ENCODE measurements at regions not wholly inside any gene's neighbourhood (a gene's known extent, or its start where the extent isn't known, plus 50 kb on each side); places are given as distances from the start of the nearest gene placed in this dataset.

DNA sequence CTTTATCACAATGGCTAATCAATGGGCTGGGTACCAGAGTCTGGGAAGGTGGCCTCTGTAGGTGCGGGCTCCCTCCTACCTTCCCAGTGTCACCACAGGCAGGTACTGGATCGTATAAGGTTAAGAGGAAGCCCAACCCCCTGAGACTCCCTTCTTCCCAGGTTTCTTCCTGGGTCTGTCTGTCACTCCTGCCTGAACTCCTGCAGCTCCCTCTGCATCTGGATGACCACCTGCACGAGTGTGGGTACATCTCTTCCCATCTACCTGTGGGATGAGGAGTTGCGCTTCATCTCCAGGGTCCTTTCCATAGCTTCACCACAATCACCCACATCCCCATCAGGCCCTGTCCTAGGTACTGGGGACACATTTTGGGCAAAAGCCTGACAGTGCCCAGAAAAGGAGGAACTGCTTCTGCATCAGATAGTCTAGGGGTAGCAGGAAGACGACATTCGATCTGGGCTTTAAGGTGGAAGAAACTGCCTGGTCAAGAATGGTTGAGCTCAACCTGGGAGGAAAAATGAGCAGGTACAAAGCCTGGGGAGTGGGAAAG is 112.2 kb upstream of the ALDH1B1 start:
- Histone ChIP-seq H3K27me3 (no peaks in the 10 kb centered on the region), H3K36me3 (no peaks in the 10 kb centered on the region), H3K27ac (no peak overlapping the region), H3K4me3 (no peak overlapping the region), H3K9me3 (no peaks in the 10 kb centered on the region), H3K4me1 (no peaks in the 10 kb centered on the region)
- intact Hi-C loops (cut with DNase I; ENCODE audit: low total_unique reads) = no loop called here
- no peak for TF ChIP-seq POLR2AphosphoS5 (IDR thresholded peaks at IDR 0.05)
- no peak for TF ChIP-seq POLR2A (IDR thresholded peaks at IDR 0.05)
- TF ChIP-seq CTCF (IDR thresholded peaks at IDR 0.05) = no peak
- no peak for DNase-seq (ENCODE audit: low spot score in 2 of 2)

DNA sequence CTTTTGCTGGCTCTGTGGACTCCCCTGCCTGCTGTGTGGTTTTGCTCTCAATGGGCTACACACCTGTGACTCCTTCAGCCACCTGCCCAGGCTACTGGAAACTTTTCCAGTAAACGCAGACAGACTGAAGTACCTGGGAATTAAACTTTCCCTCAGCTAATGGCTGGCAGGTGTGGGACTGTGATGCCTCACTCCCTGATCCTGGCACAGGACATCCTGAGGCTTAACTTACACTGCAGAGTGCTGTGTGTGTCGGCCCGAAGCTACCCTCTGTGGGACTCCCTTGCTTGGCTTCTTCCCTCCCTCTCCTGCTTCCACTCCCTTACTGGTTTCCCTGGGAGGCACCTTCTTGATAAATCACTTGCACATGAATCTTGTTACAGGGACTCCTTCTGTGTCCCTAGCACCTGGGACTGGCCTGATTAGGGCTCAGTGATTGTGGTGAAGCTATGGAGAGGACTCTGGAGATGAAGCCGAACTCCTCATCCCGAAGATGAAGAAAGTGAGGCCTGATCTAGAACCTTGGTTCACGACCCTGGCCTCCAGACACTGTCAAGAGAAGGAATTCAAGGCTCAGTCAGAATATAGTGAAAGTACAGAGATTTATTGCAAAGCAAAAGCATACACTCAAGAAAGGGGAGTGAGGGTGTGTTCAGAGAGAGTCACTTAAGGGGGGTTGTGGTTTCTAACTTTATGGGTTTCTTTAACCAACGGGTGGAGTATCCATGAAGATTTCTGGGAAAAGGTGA is 113.4 kb upstream of the ALDH1B1 start:
- DNase-seq (ENCODE audit: low spot score in 2 of 2) = no peak
- Histone ChIP-seq H3K27me3 (no peaks in the 10 kb centered on the region), H3K27ac (no peak overlapping the region), H3K4me1 (no peaks in the 10 kb centered on the region), H3K4me3 (no peak overlapping the region), H3K9me3 (no peaks in the 10 kb centered on the region), H3K36me3 (no peaks in the 10 kb centered on the region)
- intact Hi-C loops (cut with DNase I; ENCODE audit: low total_unique reads) = no loop called here
- TF ChIP-seq CTCF (IDR thresholded peaks at IDR 0.05) (no peak), POLR2A (IDR thresholded peaks at IDR 0.05) (no peak), POLR2AphosphoS5 (IDR thresholded peaks at IDR 0.05) (no peak)

DNA sequence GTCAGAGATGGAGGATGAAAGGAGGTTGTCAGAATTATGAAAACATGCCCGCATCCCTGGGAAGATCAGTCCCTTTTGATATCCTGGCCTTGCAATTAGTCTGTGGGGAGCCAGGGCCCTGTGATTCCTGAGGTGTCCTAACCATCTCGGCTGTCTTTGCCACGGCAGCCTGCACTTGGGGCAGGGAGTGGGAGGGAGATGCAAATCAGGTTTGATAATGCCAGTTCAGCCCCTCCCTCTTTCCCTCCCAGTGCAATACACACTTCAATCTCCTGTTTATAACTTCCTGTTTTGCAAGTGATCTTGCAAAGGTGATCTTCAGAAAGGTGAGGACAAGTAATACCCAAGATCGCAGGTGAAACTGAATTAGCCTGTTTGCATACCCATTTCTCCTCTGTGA is 114.0 kb upstream of the ALDH1B1 start:
- Histone ChIP-seq H3K27me3 (no peaks in the 10 kb centered on the region), H3K4me1 (no peaks in the 10 kb centered on the region), H3K36me3 (no peaks in the 10 kb centered on the region), H3K9me3 (no peaks in the 10 kb centered on the region), H3K27ac (no peak overlapping the region), H3K4me3 (no peak overlapping the region)
- intact Hi-C loops (cut with DNase I; ENCODE audit: low total_unique reads) = no loop called here
- DNase-seq (ENCODE audit: low spot score in 2 of 2) = no peak
- no peak for TF ChIP-seq POLR2A (IDR thresholded peaks at IDR 0.05)
- no peak for TF ChIP-seq CTCF (IDR thresholded peaks at IDR 0.05)
- no peak for TF ChIP-seq POLR2AphosphoS5 (IDR thresholded peaks at IDR 0.05)

GRCh38 chr9:38277601-38278200 is 114.8 kb upstream of the ALDH1B1 start:
- TF ChIP-seq POLR2AphosphoS5 (IDR thresholded peaks at IDR 0.05) (no peak), CTCF (IDR thresholded peaks at IDR 0.05) (no peak), POLR2A (IDR thresholded peaks at IDR 0.05) (no peak)
- Histone ChIP-seq H3K4me3 (no peak overlapping the region), H3K27ac (no peak overlapping the region), H3K36me3 (no peaks in the 10 kb centered on the region), H3K9me3 (no peaks in the 10 kb centered on the region), H3K27me3 (no peaks in the 10 kb centered on the region), H3K4me1 (no peaks in the 10 kb centered on the region)
- intact Hi-C loops (cut with DNase I; ENCODE audit: low total_unique reads) = no loop called here
- DNase-seq (ENCODE audit: low spot score in 2 of 2) = no peak

- H3K4me1 ChIP-seq = no peaks in the 10 kb centered on the region
- TF ChIP-seq POLR2AphosphoS5 (IDR thresholded peaks at IDR 0.05) (no peak), CTCF (IDR thresholded peaks at IDR 0.05) (no peak), POLR2A (IDR thresholded peaks at IDR 0.05) (no peak)
- DNase-seq (ENCODE audit: low spot score in 2 of 2) = no peak
- no peaks in the 10 kb centered on the region for H3K9me3 ChIP-seq
- H3K36me3 ChIP-seq = no peaks in the 10 kb centered on the region
- no peaks in the 10 kb centered on the region for H3K27me3 ChIP-seq
- no peak overlapping the region for H3K4me3 ChIP-seq
- H3K27ac ChIP-seq = no peak overlapping the region
- intact Hi-C loops (cut with DNase I; ENCODE audit: low total_unique reads) = no loop called here
Measured at GRCh38 chr9:38276771-38277439, 115.6 kb upstream of the ALDH1B1 start.

Measured in breast epithelium (tissue), 4 donors.